ENCODE measurements at regions not wholly inside any gene's neighbourhood (a gene's known extent, or its start where the extent isn't known, plus 50 kb on each side); places are given as distances from the start of the nearest gene placed in this dataset.

GRCh38 chr6:12235341-12235740 is 54.8 kb upstream of the EDN1 start:
- Histone ChIP-seq H3K4me1 (ENCODE audit: low read length) (peaks cover 19% of the 10 kb centered on the region), H3K79me2 (ENCODE audit: low read length) (no peaks in the 10 kb centered on the region), H3K27me3 (replicated peaks; ENCODE audit: insufficient read depth, low read length) (no peaks in the 10 kb centered on the region), H3K4me2 (ENCODE audit: low read depth, low read length) (no peak overlapping the region), H3K9ac (ENCODE audit: low read length) (no peak overlapping the region), H3K9me2 (replicated peaks; ENCODE audit: insufficient read depth, low read length) (no peaks in the 10 kb centered on the region), H2AFZ (ENCODE audit: low read length) (no peak overlapping the region), H4K20me1 (ENCODE audit: insufficient read depth, low read length) (no peaks in the 10 kb centered on the region), H3F3A (ENCODE audit: insufficient read depth, low read length) (no peaks in the 10 kb centered on the region), H3K27ac (ENCODE audit: low read length) (no peak overlapping the region), H3K4me3 (ENCODE audit: low read length) (no peak overlapping the region), H3K9me3 (replicated peaks; ENCODE audit: insufficient read depth, low read length) (no peaks in the 10 kb centered on the region), H3K36me3 (replicated peaks; ENCODE audit: insufficient read depth, low read length) (no peaks in the 10 kb centered on the region)
- TF ChIP-seq EZH2phosphoT487 (IDR thresholded peaks at IDR 0.05; ENCODE audit: low read length) (no peak), EZH2 (optimal IDR thresholded peaks at IDR 0.05; ENCODE audit: low read depth, low read length) (no peak)
- TF ChIP-seq, protein P1, sequence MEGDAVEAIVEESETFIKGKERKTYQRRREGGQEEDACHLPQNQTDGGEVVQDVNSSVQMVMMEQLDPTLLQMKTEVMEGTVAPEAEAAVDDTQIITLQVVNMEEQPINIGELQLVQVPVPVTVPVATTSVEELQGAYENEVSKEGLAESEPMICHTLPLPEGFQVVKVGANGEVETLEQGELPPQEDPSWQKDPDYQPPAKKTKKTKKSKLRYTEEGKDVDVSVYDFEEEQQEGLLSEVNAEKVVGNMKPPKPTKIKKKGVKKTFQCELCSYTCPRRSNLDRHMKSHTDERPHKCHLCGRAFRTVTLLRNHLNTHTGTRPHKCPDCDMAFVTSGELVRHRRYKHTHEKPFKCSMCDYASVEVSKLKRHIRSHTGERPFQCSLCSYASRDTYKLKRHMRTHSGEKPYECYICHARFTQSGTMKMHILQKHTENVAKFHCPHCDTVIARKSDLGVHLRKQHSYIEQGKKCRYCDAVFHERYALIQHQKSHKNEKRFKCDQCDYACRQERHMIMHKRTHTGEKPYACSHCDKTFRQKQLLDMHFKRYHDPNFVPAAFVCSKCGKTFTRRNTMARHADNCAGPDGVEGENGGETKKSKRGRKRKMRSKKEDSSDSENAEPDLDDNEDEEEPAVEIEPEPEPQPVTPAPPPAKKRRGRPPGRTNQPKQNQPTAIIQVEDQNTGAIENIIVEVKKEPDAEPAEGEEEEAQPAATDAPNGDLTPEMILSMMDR (IDR thresholded peaks at IDR 0.05; ENCODE audit: low read length) = no peak
- no peak for DNase-seq

- Histone ChIP-seq H3K27ac (ENCODE audit: low read length) (no peak overlapping the region), H2AFZ (ENCODE audit: low read length) (no peak overlapping the region), H3K27me3 (replicated peaks; ENCODE audit: insufficient read depth, low read length) (no peaks in the 10 kb centered on the region), H3K4me1 (ENCODE audit: low read length) (peaks cover 12% of the 10 kb centered on the region), H3K36me3 (replicated peaks; ENCODE audit: insufficient read depth, low read length) (no peaks in the 10 kb centered on the region), H3K9me3 (replicated peaks; ENCODE audit: insufficient read depth, low read length) (no peaks in the 10 kb centered on the region), H4K20me1 (ENCODE audit: insufficient read depth, low read length) (no peaks in the 10 kb centered on the region), H3F3A (ENCODE audit: insufficient read depth, low read length) (no peaks in the 10 kb centered on the region), H3K79me2 (ENCODE audit: low read length) (no peaks in the 10 kb centered on the region), H3K4me3 (ENCODE audit: low read length) (no peak overlapping the region), H3K9ac (ENCODE audit: low read length) (no peak overlapping the region), H3K4me2 (ENCODE audit: low read depth, low read length) (no peak overlapping the region), H3K9me2 (replicated peaks; ENCODE audit: insufficient read depth, low read length) (no peaks in the 10 kb centered on the region)
- TF ChIP-seq EZH2phosphoT487 (IDR thresholded peaks at IDR 0.05; ENCODE audit: low read length) (no peak), EZH2 (optimal IDR thresholded peaks at IDR 0.05; ENCODE audit: low read depth, low read length) (no peak)
- TF ChIP-seq, protein P1 (IDR thresholded peaks at IDR 0.05; ENCODE audit: low read length) = no peak
- DNase-seq = no peak
Observed at GRCh38 chr6:12238219-12238618, 51.9 kb upstream of the EDN1 start.
